ENCODE measurements at regions not wholly inside any gene's neighbourhood (a gene's known extent, or its start where the extent isn't known, plus 50 kb on each side); places are given as distances from the start of the nearest gene placed in this dataset.
"Not testable (repeated sequence)": the region's sequence is repeated elsewhere in the genome, so short reads cannot be mapped to it uniquely, and the experiment has no call there.

- not testable (repeated sequence) for TF ChIP-seq CTCF (IDR thresholded peaks at IDR 0.05); MEF2A (IDR thresholded peaks at IDR 0.05; ENCODE audit: borderline replicate concordance, low read depth); NFIC (IDR thresholded peaks at IDR 0.05; ENCODE audit: borderline replicate concordance); JUND (IDR thresholded peaks at IDR 0.05); GABPA (IDR thresholded peaks at IDR 0.05; ENCODE audit: low read depth); RAD21 (IDR thresholded peaks at IDR 0.05; ENCODE audit: low read length); ZBTB33 (IDR thresholded peaks at IDR 0.05; ENCODE audit: borderline replicate concordance, low read depth); EP300 (IDR thresholded peaks at IDR 0.05; ENCODE audit: borderline replicate concordance in 1 of 2, low read depth in 1 of 2, low read length in 1 of 2); SIN3A (IDR thresholded peaks at IDR 0.05; ENCODE audit: borderline replicate concordance, low read depth, low read length)
These were observed 3052.4 kb downstream of the RPIA start for GRCh38 chr2:91743910-91744309.

Data from SK-N-SH (cell line).